ENCODE measurements at regions not wholly inside any gene's neighbourhood (a gene's known extent, or its start where the extent isn't known, plus 50 kb on each side); places are given as distances from the start of the nearest gene placed in this dataset.
"Not testable (repeated sequence)": the region's sequence is repeated elsewhere in the genome, so short reads cannot be mapped to it uniquely, and the experiment has no call there.

- DNase-seq (ENCODE audit: low read depth, low spot score), result no peak
- no peak overlapping the region for H3K27ac ChIP-seq
These were observed 1505.3 kb upstream of the WWC1 start for GRCh38 chr5:166786178-166786577.

DNA sequence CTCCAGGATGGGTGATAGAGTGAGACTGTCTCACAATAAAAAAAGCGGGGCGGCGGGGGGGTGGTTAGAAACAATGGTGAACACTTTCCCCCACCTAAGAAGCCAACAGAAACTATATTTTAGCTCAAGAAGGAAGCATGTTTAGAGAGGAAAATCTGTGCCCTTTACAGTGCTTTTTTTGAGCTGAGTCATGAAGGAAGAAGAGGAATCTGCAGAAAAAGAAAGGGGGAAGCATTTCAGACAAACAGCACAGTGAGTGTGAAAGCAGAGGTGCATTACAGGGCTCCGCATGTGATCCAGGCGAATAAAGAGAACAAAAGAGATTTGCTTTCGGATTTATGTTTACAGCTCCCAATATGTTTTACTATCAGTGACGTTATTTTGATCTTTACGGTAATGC is 1504.6 kb upstream of the WWC1 start:
- no peak for DNase-seq (ENCODE audit: low read depth, low spot score)
- H3K27ac ChIP-seq, result no peak overlapping the region

GRCh38 chr5:166788050-166788449 is 1503.4 kb upstream of the WWC1 start:
- no peak for DNase-seq (ENCODE audit: low read depth, low spot score)
- no peak overlapping the region for H3K27ac ChIP-seq

- no peak for DNase-seq (ENCODE audit: low read depth, low spot score)
- no peak overlapping the region for H3K27ac ChIP-seq
These were observed 1495.7 kb upstream of the WWC1 start for GRCh38 chr5:166795756-166796155.

- no peak overlapping the region for H3K27ac ChIP-seq
- no peak for DNase-seq (ENCODE audit: low read depth, low spot score)
These were observed 1488.4 kb upstream of the WWC1 start for GRCh38 chr5:166803058-166803457.

DNA sequence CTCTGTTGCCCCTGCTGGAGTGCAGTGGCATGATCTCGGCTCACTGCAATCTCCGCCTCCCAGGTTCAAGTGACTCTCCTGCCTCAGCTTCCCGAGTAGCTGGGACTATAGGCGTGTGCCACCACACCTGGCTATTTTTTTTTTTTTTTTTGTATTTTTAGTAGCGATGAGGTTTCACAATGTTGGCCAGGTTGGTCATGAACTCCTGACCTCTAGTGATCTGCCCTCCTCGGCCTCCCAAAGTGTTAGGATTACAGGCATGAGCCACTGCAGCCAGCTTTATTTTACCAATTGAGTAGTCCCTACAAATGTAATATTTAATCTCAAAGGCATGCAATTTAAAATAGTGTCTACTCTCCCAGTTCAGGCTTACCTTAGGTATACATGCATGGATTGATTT is 1487.2 kb upstream of the WWC1 start:
- not testable (repeated sequence) for H3K27ac ChIP-seq; DNase-seq (ENCODE audit: low read depth, low spot score)

- H3K27ac ChIP-seq; DNase-seq (ENCODE audit: low read depth, low spot score): not testable (repeated sequence)
These were observed 1486.8 kb upstream of the WWC1 start for GRCh38 chr5:166804693-166805092.

DNA sequence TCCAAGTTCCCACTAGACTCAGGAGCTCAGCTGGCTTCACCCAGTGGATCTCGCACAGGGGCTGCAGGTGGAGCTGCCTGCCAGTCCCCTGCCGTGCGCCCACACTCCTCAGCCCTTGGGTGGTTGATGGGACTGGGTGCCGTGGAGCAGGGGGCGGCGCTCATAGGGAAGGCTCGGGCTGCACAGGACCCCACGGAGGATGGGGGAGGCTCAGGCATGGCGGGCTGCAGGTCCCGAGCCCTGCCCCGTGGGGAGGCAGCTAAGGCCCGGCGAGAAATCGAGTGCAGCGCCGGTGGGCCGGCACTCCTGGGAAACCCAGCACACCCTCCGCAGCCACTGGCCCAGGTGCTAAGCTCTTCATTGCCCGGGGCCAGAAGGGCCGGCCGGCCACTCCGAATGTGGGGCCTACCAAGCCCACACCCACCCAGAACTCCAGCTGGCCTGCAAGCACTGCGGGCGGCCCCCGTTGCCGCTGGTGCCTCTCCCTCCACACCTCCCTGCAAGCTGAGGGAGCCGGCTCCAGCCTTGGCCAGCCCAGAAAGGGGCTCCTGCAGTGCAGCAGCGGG is 1481.3 kb upstream of the WWC1 start:
- H3K27ac ChIP-seq; DNase-seq (ENCODE audit: low read depth, low spot score): not testable (repeated sequence)

DNA sequence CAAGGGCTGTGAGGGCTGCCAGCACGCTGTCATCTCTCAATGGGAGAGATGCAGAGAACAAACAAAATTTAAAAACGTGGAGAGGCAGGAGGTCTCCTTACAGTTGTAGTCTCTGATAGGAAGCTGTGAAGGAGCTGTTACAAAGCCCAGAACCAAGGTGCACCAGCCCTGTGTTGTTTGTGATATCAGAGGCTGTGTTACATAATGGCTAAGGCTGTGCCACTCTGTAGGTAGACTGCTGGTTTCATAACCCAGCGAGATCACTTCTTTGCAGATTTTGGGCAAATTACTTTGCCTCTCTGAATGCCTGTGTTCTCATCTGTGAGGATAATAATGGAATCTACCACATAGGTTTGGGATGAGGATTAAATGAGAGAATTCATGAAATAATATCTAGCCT is 1480.7 kb upstream of the WWC1 start:
- DNase-seq (ENCODE audit: low read depth, low spot score), result no peak
- no peak overlapping the region for H3K27ac ChIP-seq

GRCh38 chr5:166823360-166823759 is 1468.1 kb upstream of the WWC1 start:
- DNase-seq (ENCODE audit: low read depth, low spot score), result no peak
- no peak overlapping the region for H3K27ac ChIP-seq

DNA sequence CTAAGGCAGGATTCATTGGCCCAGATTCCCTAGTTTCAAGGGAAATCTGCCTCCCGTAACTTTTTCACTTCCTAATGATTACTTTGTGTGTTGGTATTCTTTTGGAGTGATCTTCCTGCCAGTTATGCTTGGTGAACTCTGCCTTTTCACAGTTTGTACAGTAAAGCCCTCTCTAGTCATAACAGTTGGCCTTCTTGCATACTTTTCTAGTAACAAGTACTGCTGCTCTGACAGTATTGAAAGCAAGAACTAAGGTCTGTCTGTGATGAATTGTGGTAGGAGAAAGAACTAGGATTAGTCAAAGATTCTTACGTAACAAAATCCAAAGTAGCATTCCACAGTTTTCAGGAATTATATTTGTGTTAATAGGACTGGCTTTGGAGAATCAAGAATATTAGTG is 1457.2 kb upstream of the WWC1 start:
- DNase-seq (ENCODE audit: low read depth, low spot score), result no peak
- no peak overlapping the region for H3K27ac ChIP-seq

- no peak for DNase-seq (ENCODE audit: low read depth, low spot score)
- no peak overlapping the region for H3K27ac ChIP-seq
These were observed 1446.4 kb upstream of the WWC1 start for GRCh38 chr5:166845044-166845443.

- H3K27ac ChIP-seq, result no peak overlapping the region
These were observed 1434.7 kb upstream of the WWC1 start for GRCh38 chr5:166856791-166857190.

GRCh38 chr5:166860426-166860825 is 1431.0 kb upstream of the WWC1 start:
- no peak for DNase-seq (ENCODE audit: low read depth, low spot score)
- H3K27ac ChIP-seq, result no peak overlapping the region

More at GRCh38 chr5:166856791-166857190, 1434.7 kb upstream of the WWC1 start:
- no peak for DNase-seq (ENCODE audit: low read depth, low spot score)

DNA sequence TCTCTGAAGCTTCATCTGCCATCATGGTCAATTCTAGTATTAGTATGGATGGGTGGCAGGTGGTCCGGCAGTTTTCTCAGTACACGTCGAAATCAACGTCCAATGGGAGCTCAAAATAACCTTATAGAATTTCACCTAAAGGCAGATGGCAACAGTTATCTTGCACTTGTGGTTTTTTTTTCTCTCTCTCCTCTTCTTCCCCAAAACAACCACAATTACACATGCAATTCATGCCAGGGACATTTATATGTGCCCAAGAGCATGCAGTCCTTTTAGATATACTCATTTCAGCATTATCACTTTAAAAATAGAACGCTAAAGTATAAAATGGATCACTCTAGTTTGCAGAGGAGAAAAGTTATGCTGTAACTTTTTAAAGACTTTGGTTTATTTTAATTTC is 1428.9 kb upstream of the WWC1 start:
- H3K27ac ChIP-seq, result no peak overlapping the region

GRCh38 chr5:166865206-166865605 is 1426.2 kb upstream of the WWC1 start:
- no peak overlapping the region for H3K27ac ChIP-seq
- DNase-seq (ENCODE audit: low read depth, low spot score), result no peak

More for the DNA sequence above, 1428.9 kb upstream of the WWC1 start:
- DNase-seq (ENCODE audit: low read depth, low spot score), result no peak

DNA sequence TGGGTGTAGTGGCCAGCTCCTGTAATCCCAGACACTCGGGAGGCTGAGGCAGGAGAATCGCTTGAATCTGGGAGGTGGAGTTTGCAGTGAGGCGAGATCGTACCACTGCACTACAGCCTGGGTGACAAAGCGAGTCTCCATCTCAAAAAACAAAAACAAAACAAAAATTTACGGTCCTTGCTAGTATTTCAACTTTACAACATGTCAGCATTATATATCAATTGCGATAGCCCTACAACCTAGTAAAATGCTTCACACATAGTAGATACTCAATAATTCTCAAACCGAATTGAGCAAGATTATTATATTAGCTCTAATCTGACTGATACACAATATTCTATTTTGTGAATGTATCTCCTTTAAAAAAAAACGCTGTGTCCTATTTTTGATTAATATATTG is 1411.0 kb upstream of the WWC1 start:
- no peak overlapping the region for H3K27ac ChIP-seq
- no peak for DNase-seq (ENCODE audit: low read depth, low spot score)

- H3K27ac ChIP-seq, result no peak overlapping the region
- no peak for DNase-seq (ENCODE audit: low read depth, low spot score)
These were observed 1409.6 kb upstream of the WWC1 start for GRCh38 chr5:166881802-166882201.

GRCh38 chr5:166883016-166883415 is 1408.4 kb upstream of the WWC1 start:
- H3K27ac ChIP-seq, result peak overlapping the region; percentile 44
- peak; percentile 37 for DNase-seq (ENCODE audit: low read depth, low spot score)

- H3K27ac ChIP-seq, result no peak overlapping the region
- no peak for DNase-seq (ENCODE audit: low read depth, low spot score)
These were observed 1393.3 kb upstream of the WWC1 start for GRCh38 chr5:166898166-166898565.

GRCh38 chr5:166899343-166899742 is 1392.1 kb upstream of the WWC1 start:
- H3K27ac ChIP-seq, result no peak overlapping the region
- no peak for DNase-seq (ENCODE audit: low read depth, low spot score)

DNA sequence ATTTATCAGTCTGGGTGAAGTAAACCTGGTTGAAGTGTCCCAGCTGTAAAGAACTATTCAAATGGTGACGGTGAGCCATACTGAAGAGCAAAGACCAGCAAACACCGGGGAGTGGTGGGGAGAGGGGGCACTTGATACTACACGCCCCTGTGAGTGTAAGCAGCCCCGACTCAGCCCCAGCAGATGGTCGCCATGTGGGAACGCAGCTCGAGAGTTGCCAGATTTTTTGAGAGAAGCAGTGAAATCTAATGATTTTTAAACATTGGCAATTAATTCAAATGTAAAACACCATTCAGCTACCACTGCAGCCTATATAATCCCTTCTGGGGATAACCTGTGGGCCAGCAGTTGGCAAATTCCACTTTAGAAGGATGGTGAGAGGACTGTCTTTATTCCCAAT is 1386.9 kb upstream of the WWC1 start:
- no peak overlapping the region for H3K27ac ChIP-seq
- DNase-seq (ENCODE audit: low read depth, low spot score), result no peak
